NOMO-1 treated with DMSO at 0.1 percent for 48 hours (cell line): ENCODE measurements at regions not wholly inside any gene's neighbourhood (a gene's known extent, or its start where the extent isn't known, plus 50 kb on each side); places are given as distances from the start of the nearest gene placed in this dataset.

ENCODE experiments used
- DNase-seq: peaks from one replicate; lab custom pipeline; 2025; ENCODE audit not compliant: unreplicated experiment; lab: John Stamatoyannopoulos, UW

GRCh38 chr18:37680911-37681310 is 115.3 kb upstream of the CELF4 start:
- DNase-seq = no peak

GRCh38 chr18:37676276-37676675 is 110.7 kb upstream of the CELF4 start:
- DNase-seq = no peak

- DNase-seq = no peak
These were observed 110.1 kb upstream of the CELF4 start for GRCh38 chr18:37675699-37676098.

GRCh38 chr18:37674570-37674969 is 109.0 kb upstream of the CELF4 start:
- DNase-seq = no peak

GRCh38 chr18:37673671-37674070 is 108.1 kb upstream of the CELF4 start:
- DNase-seq = no peak

- DNase-seq = no peak
These were observed 107.5 kb upstream of the CELF4 start for GRCh38 chr18:37672932-37673595.

GRCh38 chr18:37672001-37672400 is 106.4 kb upstream of the CELF4 start:
- DNase-seq = no peak

- no peak for DNase-seq
These were observed 105.9 kb upstream of the CELF4 start for GRCh38 chr18:37671530-37671929.

- DNase-seq = no peak
These were observed 105.5 kb upstream of the CELF4 start for GRCh38 chr18:37671119-37671518.

GRCh38 chr18:37669991-37670534 is 104.5 kb upstream of the CELF4 start:
- DNase-seq = no peak

GRCh38 chr18:37668971-37669747 is 103.6 kb upstream of the CELF4 start:
- no peak for DNase-seq

- no peak for DNase-seq
These were observed 102.2 kb upstream of the CELF4 start for GRCh38 chr18:37667836-37668235.

GRCh38 chr18:37666991-37667390 is 101.4 kb upstream of the CELF4 start:
- no peak for DNase-seq

- DNase-seq = no peak
These were observed 100.9 kb upstream of the CELF4 start for GRCh38 chr18:37666451-37666850.

- DNase-seq = no peak
These were observed 99.7 kb upstream of the CELF4 start for GRCh38 chr18:37665346-37665745.

GRCh38 chr18:37663446-37663845 is 97.8 kb upstream of the CELF4 start:
- no peak for DNase-seq

GRCh38 chr18:37662546-37663339 is 97.1 kb upstream of the CELF4 start:
- DNase-seq = no peak

GRCh38 chr18:37662099-37662498 is 96.5 kb upstream of the CELF4 start:
- DNase-seq = no peak

- no peak for DNase-seq
These were observed 95.9 kb upstream of the CELF4 start for GRCh38 chr18:37661478-37661877.

- DNase-seq = no peak
These were observed 95.5 kb upstream of the CELF4 start for GRCh38 chr18:37661061-37661460.

GRCh38 chr18:37660658-37661057 is 95.1 kb upstream of the CELF4 start:
- no peak for DNase-seq

GRCh38 chr18:37659906-37660305 is 94.3 kb upstream of the CELF4 start:
- DNase-seq = no peak
